ENCODE measurements at regions not wholly inside any gene's neighbourhood (a gene's known extent, or its start where the extent isn't known, plus 50 kb on each side); places are given as distances from the start of the nearest gene placed in this dataset.

DNA sequence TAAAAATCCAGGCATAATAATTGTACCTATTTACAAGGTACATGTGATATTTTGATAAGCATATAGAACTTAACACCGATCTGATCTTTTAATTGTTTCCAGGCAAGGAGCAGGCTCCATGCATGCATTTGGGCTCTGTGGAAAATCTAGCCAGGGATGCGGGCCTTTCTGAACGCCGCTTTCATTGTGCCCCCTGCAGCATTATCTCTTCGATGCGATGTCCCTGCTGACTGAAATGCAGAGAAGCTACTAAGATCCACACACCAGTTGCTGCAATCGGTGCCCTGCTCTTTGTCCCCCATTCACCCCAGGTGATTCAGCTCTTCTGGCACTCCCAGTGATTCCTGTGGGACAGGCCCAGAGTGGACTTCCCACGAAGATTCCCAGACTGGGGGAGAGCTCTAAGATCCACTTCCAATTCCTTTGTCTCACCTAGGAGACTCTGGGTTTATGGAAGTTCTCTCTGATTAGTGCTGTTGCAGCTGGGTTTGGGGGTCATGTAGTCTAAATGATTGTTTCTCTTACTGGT is 254.3 kb upstream of the AGA start:
- DNase-seq, result no peak
- intact Hi-C loops (cut with micrococcal nuclease), result no loop called here
- Histone ChIP-seq H3K27ac (ENCODE audit: low read depth in 1 of 2, low read length in 2 of 2) (no peak overlapping the region), H3K4me1 (ENCODE audit: control insufficient read depth in 1 of 2, insufficient read depth in 2 of 2, low read length in 2 of 2) (no peaks in the 10 kb centered on the region), H3K79me2 (ENCODE audit: insufficient read depth, low read length) (no peaks in the 10 kb centered on the region), H3K9ac (ENCODE audit: insufficient read depth, low read length, poor library complexity, severe bottlenecking) (no peak overlapping the region), H2AFZ (ENCODE audit: insufficient read depth, low read depth, low read length, poor library complexity, severe bottlenecking) (no peak overlapping the region), H3K4me3 (replicated peaks in 1 of 3; ENCODE audit: low read depth in 2 of 3, low read length in 3 of 3) (no peak overlapping the region), H3K9me3 (replicated peaks in 1 of 2; ENCODE audit: control insufficient read depth in 1 of 2, insufficient read depth in 1 of 2, low read length in 2 of 2) (peaks cover under 1 to 3% of the 10 kb centered on the region in 2 donors), H3K36me3 (replicated peaks in 1 of 2; ENCODE audit: control insufficient read depth in 1 of 2, insufficient read depth in 2 of 2, low read length in 2 of 2) (no peaks in the 10 kb centered on the region), H3K27me3 (ENCODE audit: control insufficient read depth in 2 of 2, insufficient read depth in 2 of 2, low read length in 2 of 2) (no peaks in the 10 kb centered on the region), H3K4me2 (replicated peaks; ENCODE audit: extremely low read depth, low read length, poor library complexity, severe bottlenecking) (no peak overlapping the region), H4K20me1 (ENCODE audit: insufficient read depth, low read length) (no peaks in the 10 kb centered on the region)
- no peak overlapping the region for H3K4me3 Mint-ChIP-seq
- H3K9me3 Mint-ChIP-seq, result peaks cover 0 to 7% (median 3%) of the 10 kb centered on the region in 7 donors
- WGBS (ENCODE audit: insufficient coverage), result 69% methylated on average over 7 of the region's 8 CpGs
- no peak for TF ChIP-seq CTCF (IDR thresholded peaks at IDR 0.05)
- H3K36me3 Mint-ChIP-seq, result no peaks in the 10 kb centered on the region
- H3K4me1 Mint-ChIP-seq, result no peaks in the 10 kb centered on the region
- H3K27ac Mint-ChIP-seq, result no peak overlapping the region
- H3K27me3 Mint-ChIP-seq (ENCODE audit: low read depth in 3 of 3), result peaks cover 0 to 1% (median 0%) of the 10 kb centered on the region in 3 donors

- no peak for TF ChIP-seq CTCF (IDR thresholded peaks at IDR 0.05)
- Histone ChIP-seq H3K4me1 (ENCODE audit: control insufficient read depth in 1 of 2, insufficient read depth in 2 of 2, low read length in 2 of 2) (no peaks in the 10 kb centered on the region), H3K27ac (ENCODE audit: low read depth in 1 of 2, low read length in 2 of 2) (no peak overlapping the region), H3K4me2 (replicated peaks; ENCODE audit: extremely low read depth, low read length, poor library complexity, severe bottlenecking) (no peak overlapping the region), H4K20me1 (ENCODE audit: insufficient read depth, low read length) (no peaks in the 10 kb centered on the region), H3K9me3 (replicated peaks in 1 of 2; ENCODE audit: control insufficient read depth in 1 of 2, insufficient read depth in 1 of 2, low read length in 2 of 2) (no peaks in the 10 kb centered on the region), H2AFZ (ENCODE audit: insufficient read depth, low read depth, low read length, poor library complexity, severe bottlenecking) (no peak overlapping the region), H3K79me2 (ENCODE audit: insufficient read depth, low read length) (no peaks in the 10 kb centered on the region), H3K27me3 (ENCODE audit: control insufficient read depth in 2 of 2, insufficient read depth in 2 of 2, low read length in 2 of 2) (no peaks in the 10 kb centered on the region), H3K36me3 (replicated peaks in 1 of 2; ENCODE audit: control insufficient read depth in 1 of 2, insufficient read depth in 2 of 2, low read length in 2 of 2) (no peaks in the 10 kb centered on the region), H3K9ac (ENCODE audit: insufficient read depth, low read length, poor library complexity, severe bottlenecking) (no peak overlapping the region), H3K4me3 (replicated peaks in 1 of 3; ENCODE audit: low read depth in 2 of 3, low read length in 3 of 3) (no peak overlapping the region)
- WGBS (ENCODE audit: insufficient coverage), result 100% methylated on average over 1 of the region's 5 CpGs
- no peak overlapping the region for H3K27ac Mint-ChIP-seq
- no peaks in the 10 kb centered on the region for H3K36me3 Mint-ChIP-seq
- intact Hi-C loops (cut with micrococcal nuclease), result no loop called here
- H3K4me3 Mint-ChIP-seq, result no peak overlapping the region
- peaks cover 0 to 1% (median 0%) of the 10 kb centered on the region in 3 donors for H3K27me3 Mint-ChIP-seq (ENCODE audit: low read depth in 3 of 3)
- DNase-seq, result no peak
- no peaks in the 10 kb centered on the region for H3K4me1 Mint-ChIP-seq
- H3K9me3 Mint-ChIP-seq, result peaks cover 0 to 7% (median 5%) of the 10 kb centered on the region in 7 donors
Measured at GRCh38 chr4:177699365-177700213, 257.4 kb upstream of the AGA start.

Data from CD14-positive monocyte (primary cell).